ENCODE measurements at regions not wholly inside any gene's neighbourhood (a gene's known extent, or its start where the extent isn't known, plus 50 kb on each side); places are given as distances from the start of the nearest gene placed in this dataset.

- DNase-seq, result no peak
Measured at GRCh38 chr3:180092889-180093288, 56.2 kb upstream of the PEX5L start.

GRCh38 chr3:180093535-180093934, 56.8 kb upstream of the PEX5L start:
- no peak for DNase-seq

- DNase-seq, result no peak
Measured at GRCh38 chr3:180097626-180098025, 60.9 kb upstream of the PEX5L start.

- peak; percentile 1 for DNase-seq
Measured at GRCh38 chr3:180102134-180102533, 65.4 kb upstream of the PEX5L start.

- DNase-seq, result no peak
Measured at GRCh38 chr3:180102604-180103003, 65.9 kb upstream of the PEX5L start.

GRCh38 chr3:180116203-180116602, 79.5 kb upstream of the PEX5L start:
- no peak for DNase-seq

GRCh38 chr3:180116658-180117057, 79.9 kb upstream of the PEX5L start:
- no peak for DNase-seq

- DNase-seq, result no peak
Measured at GRCh38 chr3:180117381-180118163, 80.8 kb upstream of the PEX5L start.

GRCh38 chr3:180119567-180119966, 82.8 kb upstream of the PEX5L start:
- no peak for DNase-seq

GRCh38 chr3:180123928-180124327, 87.2 kb upstream of the PEX5L start:
- DNase-seq, result no peak

- no peak for DNase-seq
Measured at GRCh38 chr3:180131169-180131568, 94.4 kb upstream of the PEX5L start.

GRCh38 chr3:180135101-180135500, 98.4 kb upstream of the PEX5L start:
- no peak for DNase-seq

GRCh38 chr3:180138871-180139270, 102.1 kb upstream of the PEX5L start:
- no peak for DNase-seq

- DNase-seq, result peak; percentile 55
Measured at GRCh38 chr3:180142041-180142440, 105.3 kb upstream of the PEX5L start.

- DNase-seq, result no peak
Measured at GRCh38 chr3:180142472-180142871, 105.7 kb upstream of the PEX5L start.

- DNase-seq, result no peak
Measured at GRCh38 chr3:180161770-180162169, 125.0 kb upstream of the PEX5L start.

GRCh38 chr3:180175572-180175971, 138.8 kb upstream of the PEX5L start:
- no peak for DNase-seq

GRCh38 chr3:180176059-180176458, 139.3 kb upstream of the PEX5L start:
- no peak for DNase-seq

GRCh38 chr3:180177255-180177654, 140.5 kb upstream of the PEX5L start:
- DNase-seq, result no peak

- no peak for DNase-seq
Measured at GRCh38 chr3:180179562-180179961, 142.8 kb upstream of the PEX5L start.

- DNase-seq, result peak; percentile 88
Measured at GRCh38 chr3:180180795-180181194, 144.1 kb upstream of the PEX5L start.

GRCh38 chr3:180181387-180181786, 144.7 kb upstream of the PEX5L start:
- DNase-seq, result peak; percentile 44

GRCh38 chr3:180183346-180183745, 146.6 kb upstream of the PEX5L start:
- peak; percentile 3 for DNase-seq

- peak; percentile 88 for DNase-seq
Measured at GRCh38 chr3:180184816-180185215, 148.1 kb upstream of the PEX5L start.

GRCh38 chr3:180185650-180186049, 148.9 kb upstream of the PEX5L start:
- no peak for DNase-seq

Data from fibroblast of skin of right biceps (primary cell).